Breast epithelium (tissue), 4 donors: ENCODE measurements at regions not wholly inside any gene's neighbourhood (a gene's known extent, or its start where the extent isn't known, plus 50 kb on each side); places are given as distances from the start of the nearest gene placed in this dataset.

ENCODE experiments used
- DNase-seq, 2 donors: peaks; one replicate each; pipeline ENCODE4 v3.0.0-alpha.2; 2019; ENCODE audit warnings: low spot score in 2 of 2
- H3K27ac ChIP-seq, 2 donors: fragments of 200-600 bp; sonication (generic) in 1 of 2; one replicate each; pipeline ENCODE4 v1.5.1; 2016 to 2019; ENCODE audit warnings: mild to moderate bottlenecking in 1 of 2
- H3K27me3 ChIP-seq, 2 donors: fragments of 200-600 bp; sonication (generic) in 1 of 2; one replicate each; pipeline versions ENCODE4 v1.5.1 to v1.6.0; 2017 to 2019; ENCODE audit warnings: control low read depth in 1 of 2, mild to moderate bottlenecking in 1 of 2
- H3K36me3 ChIP-seq: fragments of 200-600 bp; one replicate; pipeline ENCODE4 v1.5.1; 2019
- H3K4me1 ChIP-seq, 2 donors: fragments of 200-600 bp; sonication (generic); one replicate each; pipeline ENCODE4 v1.5.1; 2016 to 2019; ENCODE audit warnings: control low read depth in 1 of 2
- H3K4me3 ChIP-seq, 3 donors: fragments of 200-600 bp; sonication (generic); 1 replicate in 2 of 3; 2 replicates in 1 of 3; pipeline ENCODE4 v1.5.1; 2016 to 2019; ENCODE audit warnings: mild to moderate bottlenecking in 3 of 3, moderate library complexity in 2 of 3
- H3K9me3 ChIP-seq, 2 donors: fragments of 200-600 bp; sonication (generic) in 1 of 2; one replicate each; pipeline ENCODE4 v1.5.1; 2016 to 2019; ENCODE audit warnings: control low read depth in 1 of 2
- POLR2A ChIP-seq: fragments of 450-650 bp; IDR thresholded peaks from one replicate; pipeline ENCODE4 v1.6.1; 2016; ENCODE audit warnings: antibody characterized with exemption, mild to moderate bottlenecking, moderate library complexity
- POLR2AphosphoS5 ChIP-seq, 3 donors: sonication (generic); formaldehyde crosslinking; IDR thresholded peaks; one replicate each; pipeline ENCODE4 v1.6.1; 2017; ENCODE audit warnings: antibody characterized with exemption in 3 of 3
- intact Hi-C: fragments of 100-400 bp; cut with DNase I; formaldehyde crosslinking; loops from one replicate; pipeline ENCODE4 v1.15.1; 2023; ENCODE audit warnings: low total_unique reads
- TF ChIP-seq, protein P1 (sequence below), 3 donors: fragments of 450-650 bp; IDR thresholded peaks; one replicate each; pipeline ENCODE4 v1.5.1; 2016 to 2017; ENCODE audit warnings: antibody characterized with exemption in 3 of 3, mild to moderate bottlenecking in 3 of 3, moderate library complexity in 3 of 3

GRCh38 chr13:82719987-82720386, 1162.3 kb downstream of the SLITRK1 start:
- Histone ChIP-seq H3K9me3 (no peaks in the 10 kb centered on the region), H3K4me3 (no peak overlapping the region), H3K36me3 (no peaks in the 10 kb centered on the region), H3K27me3 (no peaks in the 10 kb centered on the region), H3K4me1 (no peaks in the 10 kb centered on the region), H3K27ac (no peak overlapping the region)
- intact Hi-C loops, result no loop called here
- TF ChIP-seq POLR2A (no peak), POLR2AphosphoS5 (IDR thresholded peaks at IDR 0.05) (no peak)
- TF ChIP-seq, protein P1, sequence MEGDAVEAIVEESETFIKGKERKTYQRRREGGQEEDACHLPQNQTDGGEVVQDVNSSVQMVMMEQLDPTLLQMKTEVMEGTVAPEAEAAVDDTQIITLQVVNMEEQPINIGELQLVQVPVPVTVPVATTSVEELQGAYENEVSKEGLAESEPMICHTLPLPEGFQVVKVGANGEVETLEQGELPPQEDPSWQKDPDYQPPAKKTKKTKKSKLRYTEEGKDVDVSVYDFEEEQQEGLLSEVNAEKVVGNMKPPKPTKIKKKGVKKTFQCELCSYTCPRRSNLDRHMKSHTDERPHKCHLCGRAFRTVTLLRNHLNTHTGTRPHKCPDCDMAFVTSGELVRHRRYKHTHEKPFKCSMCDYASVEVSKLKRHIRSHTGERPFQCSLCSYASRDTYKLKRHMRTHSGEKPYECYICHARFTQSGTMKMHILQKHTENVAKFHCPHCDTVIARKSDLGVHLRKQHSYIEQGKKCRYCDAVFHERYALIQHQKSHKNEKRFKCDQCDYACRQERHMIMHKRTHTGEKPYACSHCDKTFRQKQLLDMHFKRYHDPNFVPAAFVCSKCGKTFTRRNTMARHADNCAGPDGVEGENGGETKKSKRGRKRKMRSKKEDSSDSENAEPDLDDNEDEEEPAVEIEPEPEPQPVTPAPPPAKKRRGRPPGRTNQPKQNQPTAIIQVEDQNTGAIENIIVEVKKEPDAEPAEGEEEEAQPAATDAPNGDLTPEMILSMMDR (IDR thresholded peaks at IDR 0.05), result no peak
- DNase-seq, result no peak

DNA sequence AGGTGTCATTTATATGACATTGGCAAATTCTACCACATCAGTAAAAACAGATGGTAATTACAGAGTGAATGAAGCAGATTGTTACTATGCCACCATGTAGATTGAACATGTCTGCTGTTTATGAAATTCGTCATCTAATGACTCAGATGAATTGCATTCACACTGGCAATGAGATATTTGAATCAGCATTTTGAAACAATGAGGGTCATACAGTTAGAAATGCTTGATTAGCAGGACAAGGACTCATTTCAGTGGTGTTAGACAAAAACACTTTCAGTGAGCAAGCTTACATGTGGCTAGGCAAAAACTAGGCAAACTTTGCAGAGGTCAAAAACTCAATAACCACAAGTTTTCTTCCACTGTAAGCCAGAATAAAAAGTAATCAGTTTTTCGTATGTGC, 1165.0 kb downstream of the SLITRK1 start:
- no peak overlapping the region for H3K27ac ChIP-seq
- no peak overlapping the region for H3K4me3 ChIP-seq
- intact Hi-C loops, result no loop called here
- H3K9me3 ChIP-seq, result no peaks in the 10 kb centered on the region
- no peak for DNase-seq
- TF ChIP-seq, protein P1 (IDR thresholded peaks at IDR 0.05), result no peak
- TF ChIP-seq POLR2AphosphoS5 (IDR thresholded peaks at IDR 0.05) (no peak), POLR2A (no peak)
- no peaks in the 10 kb centered on the region for H3K4me1 ChIP-seq
- no peaks in the 10 kb centered on the region for H3K27me3 ChIP-seq
- no peaks in the 10 kb centered on the region for H3K36me3 ChIP-seq

DNA sequence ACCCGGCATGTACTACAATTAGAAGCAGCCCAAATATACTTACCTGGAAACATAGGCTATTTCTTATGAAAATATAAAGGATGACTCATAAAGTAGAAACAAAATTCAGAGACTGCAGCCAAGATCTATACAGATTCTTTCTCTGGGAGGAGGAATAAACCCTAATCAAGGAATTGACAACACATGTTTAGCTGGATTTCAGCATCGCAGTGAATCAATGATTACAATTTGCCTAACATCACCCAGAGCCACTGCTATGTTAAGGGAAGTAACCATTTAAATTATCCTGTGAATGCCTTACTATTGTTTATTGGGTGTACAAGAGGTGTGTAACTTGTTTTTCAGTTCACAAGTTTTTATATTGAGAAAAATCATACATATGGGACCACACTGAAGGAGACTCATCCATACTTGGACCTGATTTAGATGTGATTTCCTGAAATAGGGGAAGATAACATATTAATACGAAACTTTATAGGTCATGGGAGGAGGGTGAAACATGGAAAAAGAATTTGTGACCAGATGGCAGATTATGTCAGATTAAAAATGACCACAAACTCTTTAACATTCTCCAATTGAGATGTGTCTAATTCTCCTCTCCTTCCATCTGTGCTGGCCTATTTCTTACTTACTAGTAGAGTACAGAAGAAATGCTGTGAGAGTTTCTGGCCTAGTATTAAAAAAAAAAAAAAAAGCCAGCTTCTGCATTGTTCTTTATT, 1168.4 kb downstream of the SLITRK1 start:
- Histone ChIP-seq H3K4me3 (no peak overlapping the region), H3K4me1 (no peaks in the 10 kb centered on the region), H3K9me3 (no peaks in the 10 kb centered on the region), H3K36me3 (no peaks in the 10 kb centered on the region), H3K27me3 (no peaks in the 10 kb centered on the region), H3K27ac (no peak overlapping the region)
- no peak for DNase-seq
- intact Hi-C loops, result no loop called here
- TF ChIP-seq POLR2AphosphoS5 (IDR thresholded peaks at IDR 0.05) (no peak), POLR2A (no peak)
- TF ChIP-seq, protein P1 (IDR thresholded peaks at IDR 0.05), result no peak

- TF ChIP-seq, protein P1 (IDR thresholded peaks at IDR 0.05), result no peak
- no peak for TF ChIP-seq POLR2A
- Histone ChIP-seq H3K27me3 (no peaks in the 10 kb centered on the region), H3K36me3 (no peaks in the 10 kb centered on the region), H3K4me3 (no peak overlapping the region), H3K27ac (no peak overlapping the region), H3K9me3 (no peaks in the 10 kb centered on the region), H3K4me1 (no peaks in the 10 kb centered on the region)
- intact Hi-C loops, result no loop called here
- no peak for DNase-seq
Measured at GRCh38 chr13:82702513-82702912, 1179.8 kb downstream of the SLITRK1 start.

- intact Hi-C loops, result no loop called here
- TF ChIP-seq POLR2AphosphoS5 (IDR thresholded peaks at IDR 0.05) (no peak), POLR2A (no peak)
- TF ChIP-seq, protein P1 (IDR thresholded peaks at IDR 0.05), result no peak
- no peaks in the 10 kb centered on the region for H3K9me3 ChIP-seq
- no peaks in the 10 kb centered on the region for H3K27me3 ChIP-seq
- H3K4me1 ChIP-seq, result no peaks in the 10 kb centered on the region
- DNase-seq, result no peak
- no peaks in the 10 kb centered on the region for H3K36me3 ChIP-seq
- H3K4me3 ChIP-seq, result no peak overlapping the region
- H3K27ac ChIP-seq, result no peak overlapping the region
Measured at GRCh38 chr13:82701020-82701419, 1181.3 kb downstream of the SLITRK1 start.
